ENCODE measurements at regions not wholly inside any gene's neighbourhood (a gene's known extent, or its start where the extent isn't known, plus 50 kb on each side); places are given as distances from the start of the nearest gene placed in this dataset.
A peak's percentile ranks its signal among the peaks of the same experiment; 100 is the strongest.
"Not testable (repeated sequence)": the region's sequence is repeated elsewhere in the genome, so short reads cannot be mapped to it uniquely, and the experiment has no call there.

DNA sequence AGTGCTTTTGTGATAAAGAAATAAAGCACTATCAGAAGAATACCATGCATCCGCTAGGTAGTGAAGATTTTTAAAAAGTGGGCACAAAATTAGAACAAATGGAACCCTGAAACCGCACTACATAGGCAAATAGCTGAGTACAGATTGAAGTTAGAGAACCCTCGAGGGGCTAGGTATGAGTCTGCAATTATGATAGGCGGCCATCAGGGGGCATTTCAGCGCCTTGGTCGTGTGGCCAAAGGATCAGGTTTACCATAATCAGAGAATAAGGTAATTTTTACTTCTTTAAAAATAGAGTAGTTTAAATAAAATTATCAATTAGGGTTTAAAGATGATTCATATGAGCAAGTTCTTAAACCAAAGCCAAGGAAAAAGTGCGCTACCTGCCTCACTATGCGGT is 129.8 kb downstream of the TMX1 start:
- in situ Hi-C loops (cut with MboI; ENCODE audit: low pct_unique_long_range_greater_than_20kb, low sequenced_read_pairs, unreplicated experiment), result no loop called here
- DNase-seq (ENCODE audit: low spot score), result peak; percentile 53
- peak; percentile 54 for TF ChIP-seq CTCF (IDR thresholded peaks at IDR 0.05; ENCODE audit: extremely low read depth, insufficient read depth, missing control alignments)

DNA sequence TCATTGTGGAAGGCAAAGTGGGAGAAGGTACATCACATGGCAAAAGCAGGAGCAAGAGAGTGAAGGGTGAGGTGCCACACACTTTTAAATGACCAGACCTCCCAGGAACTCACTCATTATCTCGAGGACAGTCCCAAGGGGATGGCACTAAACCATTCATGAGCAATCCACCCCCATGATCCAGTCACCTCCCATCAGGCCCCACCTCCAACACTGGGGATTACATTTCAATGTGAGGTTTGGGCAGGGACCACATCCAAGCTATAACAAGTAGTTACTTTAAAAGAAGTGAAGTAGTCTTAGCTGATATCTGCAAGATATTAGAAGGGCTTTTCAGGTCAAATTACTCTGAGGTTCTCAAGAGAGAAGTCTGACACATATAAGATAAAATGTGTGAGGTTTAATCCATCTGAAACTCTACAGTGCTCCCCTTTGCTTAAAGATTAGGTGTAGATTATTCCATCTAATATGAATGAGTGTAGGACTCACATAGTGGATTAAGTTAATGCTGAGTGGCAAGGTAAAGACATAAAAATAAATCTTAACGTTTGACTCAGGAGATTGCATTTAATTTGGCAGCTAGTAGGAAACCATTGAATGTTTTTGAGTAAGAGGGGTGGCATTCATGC is 130.8 kb downstream of the TMX1 start:
- DNase-seq (ENCODE audit: low spot score), result no peak
- in situ Hi-C loops (cut with MboI; ENCODE audit: low pct_unique_long_range_greater_than_20kb, low sequenced_read_pairs, unreplicated experiment), result no loop called here
- no peak for TF ChIP-seq CTCF (IDR thresholded peaks at IDR 0.05; ENCODE audit: extremely low read depth, insufficient read depth, missing control alignments)

DNA sequence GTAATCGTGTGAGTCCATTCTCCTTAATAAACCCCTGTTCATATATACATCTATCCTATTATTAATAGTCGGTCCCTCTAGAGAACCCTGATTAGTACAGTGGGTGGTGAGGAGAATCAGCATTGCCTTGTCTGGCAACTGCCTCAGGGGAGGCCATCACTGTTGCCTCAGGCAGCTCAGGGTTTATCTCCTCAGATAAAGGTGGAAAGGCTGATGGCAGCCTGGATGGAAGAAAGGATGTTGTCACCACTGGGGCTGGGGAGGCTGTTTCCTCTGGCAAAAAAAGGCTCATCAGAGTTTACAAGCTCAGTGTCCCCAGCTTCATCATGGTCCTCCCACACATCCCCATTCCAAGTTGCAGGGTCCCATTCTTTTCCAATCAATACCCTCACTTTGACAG is 137.1 kb downstream of the TMX1 start:
- in situ Hi-C loops (cut with MboI; ENCODE audit: low pct_unique_long_range_greater_than_20kb, low sequenced_read_pairs, unreplicated experiment); DNase-seq (ENCODE audit: low spot score): not testable (repeated sequence)

- in situ Hi-C loops (cut with MboI; ENCODE audit: low pct_unique_long_range_greater_than_20kb, low sequenced_read_pairs, unreplicated experiment), result no loop called here
- TF ChIP-seq CTCF (IDR thresholded peaks at IDR 0.05; ENCODE audit: extremely low read depth, insufficient read depth, missing control alignments), result no peak
- no peak for DNase-seq (ENCODE audit: low spot score)
These were observed 142.5 kb downstream of the TMX1 start for GRCh38 chr14:51382506-51382905.

- DNase-seq (ENCODE audit: low spot score), result no peak
- in situ Hi-C loops (cut with MboI; ENCODE audit: low pct_unique_long_range_greater_than_20kb, low sequenced_read_pairs, unreplicated experiment), result no loop called here
- TF ChIP-seq CTCF (IDR thresholded peaks at IDR 0.05; ENCODE audit: extremely low read depth, insufficient read depth, missing control alignments), result no peak
These were observed 146.4 kb downstream of the TMX1 start for GRCh38 chr14:51386411-51386810.

- TF ChIP-seq CTCF (IDR thresholded peaks at IDR 0.05; ENCODE audit: extremely low read depth, insufficient read depth, missing control alignments), result no peak
- in situ Hi-C loops (cut with MboI; ENCODE audit: low pct_unique_long_range_greater_than_20kb, low sequenced_read_pairs, unreplicated experiment), result no loop called here
These were observed 147.1 kb downstream of the TMX1 start for GRCh38 chr14:51386983-51387735.

GRCh38 chr14:51392416-51392815 is 152.4 kb downstream of the TMX1 start:
- in situ Hi-C loops (cut with MboI; ENCODE audit: low pct_unique_long_range_greater_than_20kb, low sequenced_read_pairs, unreplicated experiment), result no loop called here
- no peak for TF ChIP-seq CTCF (IDR thresholded peaks at IDR 0.05; ENCODE audit: extremely low read depth, insufficient read depth, missing control alignments)

More at GRCh38 chr14:51386983-51387735, 147.1 kb downstream of the TMX1 start:
- no peak for DNase-seq (ENCODE audit: low spot score)

More at GRCh38 chr14:51392416-51392815, 152.4 kb downstream of the TMX1 start:
- DNase-seq (ENCODE audit: low spot score), result no peak

Data from GM13977 (cell line).